ENCODE measurements at regions not wholly inside any gene's neighbourhood (a gene's known extent, or its start where the extent isn't known, plus 50 kb on each side); places are given as distances from the start of the nearest gene placed in this dataset.

- in situ Hi-C loops (cut with MboI; ENCODE audit: low sequenced_read_pairs): no loop called here
- H2BK5ac ChIP-seq (ENCODE audit: low read depth, low read length, poor library complexity, severe bottlenecking): no peak overlapping the region
- no peak overlapping the region for H2AK5ac ChIP-seq (ENCODE audit: low read depth, low read length)
- H3K14ac ChIP-seq (replicated peaks; ENCODE audit: low read depth, low read length): no peak overlapping the region
- no peaks in the 10 kb centered on the region for H3K79me1 ChIP-seq (ENCODE audit: low read depth in 1 of 2, low read length in 2 of 2)
- dilution Hi-C loops (cut with HindIII; ENCODE audit: low sequenced_read_pairs, unreplicated experiment): no loop called here
- H3K27ac ChIP-seq (ENCODE audit: insufficient read depth, low read length): no peak overlapping the region
- DNase-seq: no peak
- no peak overlapping the region for H3K9ac ChIP-seq (ENCODE audit: low read depth, low read length)
- no peaks in the 10 kb centered on the region for H4K20me1 ChIP-seq (ENCODE audit: insufficient read depth, low read length)
- no peak overlapping the region for H3K4me3 ChIP-seq (ENCODE audit: insufficient read depth, low read depth, low read length)
- no peak overlapping the region for H3K4ac ChIP-seq (ENCODE audit: low read depth, low read length)
- CTCF ChIA-PET: no interaction called here
- WGBS, 2 experiments (ENCODE audit: extremely low coverage in 2 of 2, insufficient read length in 1 of 2): 0% methylated on average over 3 of the region's 6 CpGs; no CpG with 5 or more reads in 1 of the 2 experiments
- no TSS peak for BruUV-seq (replicated peaks)
- H2BK20ac ChIP-seq (ENCODE audit: low read depth, low read length): no peak overlapping the region
- H2AK9ac ChIP-seq (replicated peaks; ENCODE audit: low read depth, low read length, poor library complexity): no peak overlapping the region
- H3K4me1 ChIP-seq (ENCODE audit: control insufficient read depth, insufficient read depth, low read length): no peaks in the 10 kb centered on the region
- intact Hi-C loops (cut with micrococcal nuclease): no loop called here
- H4K91ac ChIP-seq (ENCODE audit: insufficient read depth, low read depth, low read length): no peak overlapping the region
- H2BK15ac ChIP-seq (ENCODE audit: low read depth, low read length): no peak overlapping the region
- no peak overlapping the region for H2AFZ ChIP-seq (replicated peaks; ENCODE audit: low read length, poor library complexity)
- H3K23ac ChIP-seq (ENCODE audit: low read depth, low read length): no peak overlapping the region; the same call in 1 of the 2 replicates
- no peaks in the 10 kb centered on the region for H3K9me3 ChIP-seq (ENCODE audit: control insufficient read depth, insufficient read depth, low read length)
- H3K18ac ChIP-seq (ENCODE audit: low read depth, low read length): no peak overlapping the region
- TF ChIP-seq RAD21 (IDR thresholded peaks at IDR 0.05; ENCODE audit: low read length) (no peak), FOS (IDR thresholded peaks at IDR 0.05; ENCODE audit: low read depth, low read length) (no peak), RCOR1 (IDR thresholded peaks at IDR 0.05; ENCODE audit: insufficient replicate concordance, low read length) (no peak), USF2 (IDR thresholded peaks at IDR 0.05; ENCODE audit: low read depth, low read length) (no peak), NFE2L2 (IDR thresholded peaks at IDR 0.05; ENCODE audit: low read depth, low read length) (no peak), MAZ (IDR thresholded peaks at IDR 0.05; ENCODE audit: borderline replicate concordance, low read depth, low read length) (no peak), SMC3 (IDR thresholded peaks at IDR 0.05; ENCODE audit: low read depth, low read length) (no peak), MAFK (IDR thresholded peaks at IDR 0.05; ENCODE audit: low read depth, low read length) (no peak), ELK1 (IDR thresholded peaks at IDR 0.05; ENCODE audit: borderline replicate concordance, low read depth, low read length) (no peak), RFX5 (IDR thresholded peaks at IDR 0.05; ENCODE audit: low read depth, low read length) (no peak), CEBPB (IDR thresholded peaks at IDR 0.05; ENCODE audit: low read depth, low read length) (no peak)
- POLR2A ChIA-PET (ENCODE audit: unreplicated experiment): no interaction called here
- no peak overlapping the region for H4K5ac ChIP-seq (ENCODE audit: low read depth, low read length)
- no peak overlapping the region for H4K8ac ChIP-seq (ENCODE audit: low read depth in 2 of 2, low read length in 2 of 2)
- no peak overlapping the region for H3K56ac ChIP-seq (ENCODE audit: extremely low read depth, insufficient read depth, low read length)
- peaks cover 2% of the 10 kb centered on the region for H3K27me3 ChIP-seq (ENCODE audit: control insufficient read depth, insufficient read depth, low read length)
- no peak overlapping the region for H3K4me2 ChIP-seq (ENCODE audit: low read depth, low read length)
- ATAC-seq (ENCODE audit: low read depth): no peak
- no peaks in the 10 kb centered on the region for H3K9me1 ChIP-seq (ENCODE audit: insufficient read depth, low read length)
- no peak overlapping the region for H2BK120ac ChIP-seq (ENCODE audit: low read depth, low read length)
- no peaks in the 10 kb centered on the region for H3K36me3 ChIP-seq (ENCODE audit: control insufficient read depth, insufficient read depth, low read length)
These were observed 125.2 kb upstream of the KCNJ6 start for GRCh38 chr21:38041493-38041892.

All from IMR-90 (cell line).